Astrocyte (in vitro differentiated cells and primary cell): ENCODE measurements at regions not wholly inside any gene's neighbourhood (a gene's known extent, or its start where the extent isn't known, plus 50 kb on each side); places are given as distances from the start of the nearest gene placed in this dataset.

ENCODE experiments used
- EZH2 ChIP-seq: IDR thresholded peaks from 2 replicates; pipeline ENCODE4 v1.6.1; 2012; ENCODE audit warnings: mild to moderate bottlenecking, low read length, inconsistent platforms; ENCODE audit not compliant: insufficient read depth
- TF ChIP-seq, protein P1 (sequence below): IDR thresholded peaks from 2 replicates; pipeline ENCODE4 v1.5.1; 2011; ENCODE audit warnings: low read depth, mild to moderate bottlenecking, inconsistent platforms, low read length, moderate library complexity; ENCODE audit not compliant: insufficient read depth

DNA sequence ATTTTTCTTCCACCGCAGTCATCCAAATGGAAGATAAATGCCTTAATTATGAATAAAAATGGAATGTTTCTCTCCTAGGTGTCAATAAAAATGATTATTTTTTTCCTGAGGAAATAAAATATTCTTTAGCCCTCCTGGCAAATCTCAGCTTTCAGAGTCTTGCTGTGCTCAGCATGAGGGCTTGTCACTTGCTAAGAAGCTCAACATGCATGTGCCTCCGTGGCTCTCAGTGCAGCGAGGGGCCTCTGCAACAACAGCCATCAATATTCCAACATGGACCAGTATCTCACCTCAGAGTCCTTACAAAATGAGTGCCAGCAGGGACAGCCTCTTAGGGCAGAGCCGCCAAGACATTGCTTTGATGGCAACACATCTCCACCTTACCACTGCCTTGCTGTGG, 159.5 kb upstream of the TMPO start:
- TF ChIP-seq, protein P1, sequence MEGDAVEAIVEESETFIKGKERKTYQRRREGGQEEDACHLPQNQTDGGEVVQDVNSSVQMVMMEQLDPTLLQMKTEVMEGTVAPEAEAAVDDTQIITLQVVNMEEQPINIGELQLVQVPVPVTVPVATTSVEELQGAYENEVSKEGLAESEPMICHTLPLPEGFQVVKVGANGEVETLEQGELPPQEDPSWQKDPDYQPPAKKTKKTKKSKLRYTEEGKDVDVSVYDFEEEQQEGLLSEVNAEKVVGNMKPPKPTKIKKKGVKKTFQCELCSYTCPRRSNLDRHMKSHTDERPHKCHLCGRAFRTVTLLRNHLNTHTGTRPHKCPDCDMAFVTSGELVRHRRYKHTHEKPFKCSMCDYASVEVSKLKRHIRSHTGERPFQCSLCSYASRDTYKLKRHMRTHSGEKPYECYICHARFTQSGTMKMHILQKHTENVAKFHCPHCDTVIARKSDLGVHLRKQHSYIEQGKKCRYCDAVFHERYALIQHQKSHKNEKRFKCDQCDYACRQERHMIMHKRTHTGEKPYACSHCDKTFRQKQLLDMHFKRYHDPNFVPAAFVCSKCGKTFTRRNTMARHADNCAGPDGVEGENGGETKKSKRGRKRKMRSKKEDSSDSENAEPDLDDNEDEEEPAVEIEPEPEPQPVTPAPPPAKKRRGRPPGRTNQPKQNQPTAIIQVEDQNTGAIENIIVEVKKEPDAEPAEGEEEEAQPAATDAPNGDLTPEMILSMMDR = no peak
- no peak for TF ChIP-seq EZH2
